ENCODE measurements at regions not wholly inside any gene's neighbourhood (a gene's known extent, or its start where the extent isn't known, plus 50 kb on each side); places are given as distances from the start of the nearest gene placed in this dataset.

- intact Hi-C loops (cut with DNase I; ENCODE audit: low total_unique reads) (no loop called here), in situ Hi-C loops (cut with MboI; ENCODE audit: low pct_ligation_motif_present in 1 of 4, low pct_unique_long_range_greater_than_20kb in 1 of 4, low sequenced_read_pairs in 3 of 4) (no loop called here)
- no peak overlapping the region for H3K27ac ChIP-seq
- TF ChIP-seq CTCF (IDR thresholded peaks at IDR 0.05) (no peak), POLR2AphosphoS5 (IDR thresholded peaks at IDR 0.05) (no peak), EP300 (IDR thresholded peaks at IDR 0.05; ENCODE audit: low read depth) (no peak), POLR2A (IDR thresholded peaks at IDR 0.05) (no peak)
- no peaks in the 10 kb centered on the region for H3K27me3 ChIP-seq
- WGBS, 2 donors (ENCODE audit: low coverage in 1 of 2): 68 to 70% methylated on average over 8 of the region's 8 CpGs
- no peaks in the 10 kb centered on the region for H3K36me3 ChIP-seq
- no peaks in the 10 kb centered on the region for H3K9me3 ChIP-seq
- H3K4me3 ChIP-seq: no peak overlapping the region
- H3K4me1 ChIP-seq: no peaks in the 10 kb centered on the region
- no peak for DNase-seq
Observed at GRCh38 chr5:166881802-166882201, 1409.6 kb upstream of the WWC1 start.

GRCh38 chr5:166883016-166883415 lies 1408.4 kb upstream of the WWC1 start:
- no peak for DNase-seq
- intact Hi-C loops (cut with DNase I; ENCODE audit: low total_unique reads): no loop called here
- Histone ChIP-seq H3K36me3 (no peaks in the 10 kb centered on the region), H3K4me1 (no peaks in the 10 kb centered on the region), H3K9me3 (no peaks in the 10 kb centered on the region), H3K27ac (no peak overlapping the region), H3K4me3 (no peak overlapping the region), H3K27me3 (no peaks in the 10 kb centered on the region)
- no peak for TF ChIP-seq POLR2AphosphoS5 (IDR thresholded peaks at IDR 0.05)
- TF ChIP-seq EP300 (IDR thresholded peaks at IDR 0.05; ENCODE audit: low read depth): no peak
- TF ChIP-seq CTCF (IDR thresholded peaks at IDR 0.05): no peak
- in situ Hi-C loops (cut with MboI; ENCODE audit: low pct_ligation_motif_present in 1 of 4, low pct_unique_long_range_greater_than_20kb in 1 of 4, low sequenced_read_pairs in 3 of 4): no loop called here
- WGBS, 2 donors (ENCODE audit: low coverage in 1 of 2): 68 to 71% methylated on average over 3 to 4 of the region's 4 CpGs

GRCh38 chr5:166898166-166898565 lies 1393.3 kb upstream of the WWC1 start:
- 67 to 69% methylated on average over 6 of the region's 6 CpGs for WGBS, 2 donors (ENCODE audit: low coverage in 1 of 2)
- TF ChIP-seq CTCF (IDR thresholded peaks at IDR 0.05): no peak
- no peak for TF ChIP-seq POLR2A (IDR thresholded peaks at IDR 0.05)
- TF ChIP-seq EP300 (IDR thresholded peaks at IDR 0.05; ENCODE audit: low read depth): no peak
- no peak for TF ChIP-seq POLR2AphosphoS5 (IDR thresholded peaks at IDR 0.05)
- DNase-seq: no peak
- H3K27ac ChIP-seq: no peak overlapping the region
- intact Hi-C loops (cut with DNase I; ENCODE audit: low total_unique reads) (no loop called here), in situ Hi-C loops (cut with MboI; ENCODE audit: low pct_ligation_motif_present in 1 of 4, low pct_unique_long_range_greater_than_20kb in 1 of 4, low sequenced_read_pairs in 3 of 4) (no loop called here)
- H3K27me3 ChIP-seq: no peaks in the 10 kb centered on the region
- H3K9me3 ChIP-seq: no peaks in the 10 kb centered on the region
- no peaks in the 10 kb centered on the region for H3K4me1 ChIP-seq
- no peaks in the 10 kb centered on the region for H3K36me3 ChIP-seq
- no peak overlapping the region for H3K4me3 ChIP-seq

GRCh38 chr5:166899343-166899742 lies 1392.1 kb upstream of the WWC1 start:
- H3K36me3 ChIP-seq: no peaks in the 10 kb centered on the region
- no peaks in the 10 kb centered on the region for H3K27me3 ChIP-seq
- H3K27ac ChIP-seq: no peak overlapping the region
- in situ Hi-C loops (cut with MboI; ENCODE audit: low pct_ligation_motif_present in 1 of 4, low pct_unique_long_range_greater_than_20kb in 1 of 4, low sequenced_read_pairs in 3 of 4): no loop called here
- no peaks in the 10 kb centered on the region for H3K9me3 ChIP-seq
- DNase-seq: no peak
- TF ChIP-seq EP300 (IDR thresholded peaks at IDR 0.05; ENCODE audit: low read depth) (no peak), POLR2AphosphoS5 (IDR thresholded peaks at IDR 0.05) (no peak), POLR2A (IDR thresholded peaks at IDR 0.05) (no peak)
- 89% methylated on average over 5 of the region's 5 CpGs; no CpG with 5 or more reads in 1 of the 2 donors for WGBS, 2 donors (ENCODE audit: low coverage in 1 of 2)
- no peaks in the 10 kb centered on the region for H3K4me1 ChIP-seq
- H3K4me3 ChIP-seq: no peak overlapping the region
- intact Hi-C loops (cut with DNase I; ENCODE audit: low total_unique reads): no loop called here

- intact Hi-C loops (cut with DNase I; ENCODE audit: low total_unique reads) (no loop called here), in situ Hi-C loops (cut with MboI; ENCODE audit: low pct_ligation_motif_present in 1 of 4, low pct_unique_long_range_greater_than_20kb in 1 of 4, low sequenced_read_pairs in 3 of 4) (no loop called here)
- WGBS, 2 donors (ENCODE audit: low coverage in 1 of 2): 80 to 85% methylated on average over 1 to 7 of the region's 7 CpGs
- no peak for DNase-seq
- H3K4me3 ChIP-seq: no peak overlapping the region
- H3K27ac ChIP-seq: no peak overlapping the region
- no peaks in the 10 kb centered on the region for H3K9me3 ChIP-seq
- TF ChIP-seq EP300 (IDR thresholded peaks at IDR 0.05; ENCODE audit: low read depth) (no peak), CTCF (IDR thresholded peaks at IDR 0.05) (no peak), POLR2AphosphoS5 (IDR thresholded peaks at IDR 0.05) (no peak), POLR2A (IDR thresholded peaks at IDR 0.05) (no peak)
- no peaks in the 10 kb centered on the region for H3K4me1 ChIP-seq
- no peaks in the 10 kb centered on the region for H3K36me3 ChIP-seq
- no peaks in the 10 kb centered on the region for H3K27me3 ChIP-seq
Observed at GRCh38 chr5:166904571-166904970, 1386.9 kb upstream of the WWC1 start.

Data from transverse colon (tissue), 4 donors.